GM19043 (cell line): ENCODE measurements at regions not wholly inside any gene's neighbourhood (a gene's known extent, or its start where the extent isn't known, plus 50 kb on each side); places are given as distances from the start of the nearest gene placed in this dataset.

Source experiments
- ATAC-seq: cut with Tn5 transposase; IDR thresholded peaks from one replicate; pipeline ENCODE4 v1.9.1; 2021; ENCODE audit warnings: low read depth; ENCODE audit not compliant: unreplicated experiment

DNA sequence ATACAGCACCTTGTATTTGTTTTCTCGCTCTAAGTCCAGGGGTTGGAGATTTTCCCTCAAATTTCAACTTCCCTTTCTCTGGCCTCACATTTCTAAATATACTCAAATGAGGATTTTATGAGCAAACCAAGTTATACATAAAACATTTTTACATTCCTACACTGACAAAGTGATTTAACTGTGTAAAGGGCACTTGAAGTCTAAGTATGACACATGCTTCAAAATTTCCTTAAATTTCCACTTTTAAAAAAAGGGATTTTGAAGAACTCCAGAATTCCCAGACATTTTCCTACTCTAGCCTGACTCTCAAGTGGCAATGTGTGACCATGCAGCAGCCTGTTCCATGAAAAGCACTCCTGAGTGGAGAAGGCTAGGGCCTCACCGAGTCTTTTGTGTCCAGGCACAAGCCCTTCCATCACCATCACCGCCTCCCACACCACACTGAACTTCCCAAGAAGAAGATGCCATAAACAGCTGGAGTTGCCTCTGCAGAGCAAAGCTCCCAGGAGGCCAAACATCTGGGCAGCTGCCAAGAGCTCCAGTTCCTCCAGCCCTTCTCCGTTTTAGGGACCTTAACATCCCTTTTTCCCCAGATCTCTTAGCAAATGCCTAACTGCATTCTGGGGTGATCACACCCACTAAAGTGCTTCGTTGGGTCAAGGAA, 68.9 kb downstream of the NCR2 start:
- ATAC-seq = no peak

DNA sequence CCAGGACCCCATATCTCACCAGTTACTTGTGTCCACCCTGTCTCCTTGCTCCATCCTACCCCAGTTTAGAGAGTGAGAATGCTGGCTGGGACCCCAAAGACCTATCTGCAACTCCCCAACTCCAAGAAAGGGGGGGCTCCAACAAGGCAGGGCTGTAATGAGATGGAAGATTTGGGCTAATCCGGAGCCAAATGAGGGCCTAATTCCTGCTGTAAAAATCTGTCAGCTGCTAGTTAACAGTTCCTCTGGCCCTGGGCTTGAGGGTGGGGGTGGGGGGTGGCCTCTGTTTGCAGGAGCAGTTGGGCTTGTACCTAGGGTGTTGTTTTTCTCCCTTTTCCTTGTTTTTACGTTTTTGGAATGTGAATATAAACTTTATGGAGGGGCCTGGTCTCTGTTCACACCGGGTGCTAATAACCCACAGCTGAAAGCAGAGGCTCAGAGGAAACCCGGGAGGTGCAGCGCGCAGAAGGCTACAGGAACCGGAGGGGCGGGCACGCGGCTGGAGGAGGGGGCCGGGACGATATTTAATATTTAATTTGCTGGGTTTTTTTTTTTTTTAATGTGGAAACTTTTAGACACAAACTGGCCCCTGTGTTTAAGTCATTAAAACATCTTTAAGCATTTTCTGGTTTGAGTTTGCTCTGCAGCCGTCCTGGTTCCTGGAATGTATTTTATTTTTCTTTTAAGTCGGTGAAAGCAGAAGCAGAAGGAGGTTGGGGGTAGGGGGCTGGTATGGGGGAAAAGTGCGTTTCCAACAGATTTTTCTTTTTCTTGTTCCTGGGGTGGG, 70.7 kb downstream of the NCR2 start:
- no peak for ATAC-seq

DNA sequence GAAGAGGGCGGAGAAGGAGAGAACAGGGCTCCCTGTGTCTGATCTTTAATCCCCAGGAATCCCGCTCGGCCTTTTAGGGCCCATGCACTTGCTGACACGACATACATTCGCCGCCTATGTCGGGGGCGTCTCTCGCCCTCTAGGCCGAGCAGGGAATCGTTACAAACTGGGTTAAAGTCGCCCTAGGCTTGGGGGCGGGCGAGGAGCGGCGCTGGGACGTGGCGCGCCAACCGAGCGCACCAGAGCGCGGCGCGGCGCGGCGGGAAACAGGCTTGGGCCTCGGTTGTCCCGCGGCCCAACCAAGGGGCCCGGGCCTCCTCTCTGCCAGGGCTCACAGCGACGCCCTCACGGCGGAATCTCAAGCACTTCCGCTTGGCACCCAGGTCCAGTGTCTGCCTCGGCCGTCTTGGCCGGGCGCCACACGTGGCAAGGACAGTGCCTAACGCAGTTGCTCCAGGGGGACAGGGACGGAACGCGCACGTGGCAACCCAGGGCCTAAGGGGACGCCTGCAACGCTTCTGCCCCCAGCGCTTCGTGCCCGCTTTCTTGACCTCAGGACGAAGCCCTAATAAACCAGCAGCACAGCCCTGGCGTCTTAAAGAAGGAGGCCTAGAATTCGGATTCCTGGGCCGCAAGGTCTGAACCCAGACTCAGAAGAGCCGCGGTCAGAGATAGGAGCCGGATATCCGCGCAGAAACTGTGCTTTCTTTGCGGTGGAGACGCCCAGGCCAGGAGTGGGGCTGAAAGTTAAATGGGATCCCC, 71.5 kb downstream of the NCR2 start:
- ATAC-seq = no peak

DNA sequence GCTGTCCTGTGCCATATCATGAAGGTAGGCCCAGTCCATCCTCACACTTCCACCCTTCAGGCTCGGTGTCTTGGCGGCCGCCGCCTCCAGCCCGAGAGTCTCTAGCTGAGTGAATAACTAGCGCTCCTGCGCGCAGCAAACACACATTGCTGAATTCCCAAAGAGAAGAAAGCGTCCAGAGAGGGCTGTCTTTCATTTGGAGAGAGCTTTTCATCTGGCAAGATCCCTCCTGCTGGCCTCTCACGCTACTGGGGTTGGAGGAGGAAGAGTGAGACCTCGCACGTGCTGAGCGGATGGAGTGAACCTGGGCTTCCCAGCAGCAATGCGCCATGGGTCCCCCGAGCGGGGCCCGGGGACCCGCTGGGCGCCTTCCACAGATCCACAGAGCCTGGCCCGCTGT, 73.2 kb downstream of the NCR2 start:
- no peak for ATAC-seq

DNA sequence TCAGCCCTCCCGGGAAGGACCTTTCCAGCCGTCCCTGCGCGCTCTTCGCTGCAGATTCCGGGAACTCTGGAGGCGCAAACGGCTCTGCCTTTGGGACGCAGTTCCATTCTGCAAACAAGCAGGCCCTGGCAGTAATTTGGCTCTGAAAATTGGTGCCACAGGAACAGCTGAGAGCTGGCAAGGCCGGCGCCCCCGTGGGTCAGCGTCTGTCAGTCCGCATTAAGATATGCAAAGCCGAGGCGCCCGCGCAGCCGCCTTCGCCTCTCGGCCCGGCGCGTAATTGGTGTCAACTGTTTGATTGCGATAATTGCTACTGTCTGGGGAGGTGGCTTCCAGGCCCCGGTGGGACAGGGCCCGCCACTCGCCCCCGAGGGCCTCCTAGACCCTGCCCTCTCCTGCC, 73.6 kb downstream of the NCR2 start:
- ATAC-seq = no peak

DNA sequence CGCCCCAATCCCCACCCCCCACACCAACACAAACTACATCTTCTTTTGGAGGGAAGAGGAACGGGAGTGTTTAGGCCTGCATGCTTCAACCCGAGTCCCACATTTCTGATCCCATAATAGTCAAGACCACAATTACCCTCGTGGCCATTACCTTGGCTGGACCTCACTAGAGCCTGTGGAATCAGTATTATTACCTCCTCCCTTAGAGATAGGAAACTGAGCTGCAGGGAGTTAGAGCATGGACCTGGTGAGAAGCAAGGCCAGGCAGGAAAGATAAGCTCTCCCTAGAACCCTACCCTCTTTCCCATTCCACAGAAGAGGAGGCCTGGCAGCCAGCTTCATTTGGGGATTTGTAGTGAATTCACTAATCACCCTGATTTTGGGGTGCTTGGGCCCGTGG, 74.1 kb downstream of the NCR2 start:
- ATAC-seq = no peak

DNA sequence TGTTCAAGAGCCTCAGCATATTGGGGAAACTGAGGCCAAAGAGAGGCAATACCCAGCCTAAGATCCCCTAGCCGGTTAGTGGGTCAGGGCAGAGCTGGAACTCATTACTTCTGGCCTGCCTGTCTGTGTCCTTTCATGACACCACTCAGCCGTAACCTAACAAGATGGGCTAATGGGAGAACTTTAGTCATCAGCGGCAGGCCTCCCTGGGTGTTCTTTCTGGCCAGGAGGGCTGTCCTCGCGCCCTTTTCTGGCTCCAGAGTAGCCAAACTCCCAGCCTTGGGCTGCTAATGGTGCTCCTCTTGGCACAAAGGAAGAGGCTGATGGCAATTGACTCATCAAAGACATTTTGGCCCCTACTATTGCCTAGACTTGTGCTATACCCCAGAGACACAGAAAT, 76.6 kb downstream of the NCR2 start:
- ATAC-seq = no peak

DNA sequence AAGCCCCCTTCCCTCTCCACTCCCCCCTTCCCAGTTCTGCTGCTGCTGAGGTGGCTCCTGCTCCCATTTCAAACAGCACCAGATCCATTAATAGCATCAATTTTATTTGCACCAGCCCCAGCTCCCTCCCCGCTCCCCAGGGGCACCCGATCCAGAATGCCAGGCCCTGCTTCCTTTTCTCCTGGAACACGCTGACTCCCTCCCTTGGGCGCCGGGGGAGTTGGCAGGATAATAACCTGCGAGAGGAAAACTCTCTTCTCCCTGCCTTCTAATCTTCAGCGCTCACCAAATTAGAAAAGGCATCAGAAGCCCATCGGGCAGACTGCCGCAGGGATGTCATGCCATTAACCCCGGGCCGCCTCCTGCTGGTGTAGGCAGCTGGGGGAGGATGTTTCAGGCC, 77.8 kb downstream of the NCR2 start:
- ATAC-seq = no peak

DNA sequence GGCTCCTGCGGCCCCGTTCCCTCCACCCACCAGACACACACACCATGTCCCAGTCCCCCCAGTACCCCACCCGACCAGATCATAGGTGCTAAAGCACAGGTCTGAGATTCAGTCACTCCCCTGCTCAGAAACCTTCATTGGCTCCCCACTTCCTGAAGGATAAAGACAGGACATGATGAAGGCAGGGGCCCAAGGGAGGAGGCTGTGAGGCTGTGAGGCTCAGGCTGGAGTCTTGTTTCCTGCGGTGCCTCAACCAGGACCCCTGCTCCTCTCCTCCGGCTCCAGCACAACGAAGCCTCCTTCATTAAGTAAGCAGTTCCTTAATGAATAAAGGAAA, 81.1 kb downstream of the NCR2 start:
- ATAC-seq = no peak

DNA sequence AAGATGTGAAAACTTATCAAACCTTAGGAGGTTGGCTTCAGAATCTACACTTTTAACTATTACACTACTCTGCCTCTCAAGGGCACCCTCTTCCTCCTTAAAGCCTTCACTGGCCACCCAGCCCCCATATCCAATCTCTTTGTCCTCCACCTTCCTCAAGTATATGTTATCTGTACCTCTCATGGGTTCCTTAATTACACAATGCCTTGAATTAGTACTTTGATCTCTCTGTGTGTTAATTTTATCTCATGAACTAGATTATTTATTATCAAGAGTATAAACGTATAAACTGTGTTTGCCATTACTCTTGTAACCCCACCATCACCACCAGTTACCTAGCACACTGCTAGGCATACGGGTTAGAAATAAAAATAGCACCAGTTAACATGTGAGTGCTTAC, 83.3 kb downstream of the NCR2 start:
- no peak for ATAC-seq

DNA sequence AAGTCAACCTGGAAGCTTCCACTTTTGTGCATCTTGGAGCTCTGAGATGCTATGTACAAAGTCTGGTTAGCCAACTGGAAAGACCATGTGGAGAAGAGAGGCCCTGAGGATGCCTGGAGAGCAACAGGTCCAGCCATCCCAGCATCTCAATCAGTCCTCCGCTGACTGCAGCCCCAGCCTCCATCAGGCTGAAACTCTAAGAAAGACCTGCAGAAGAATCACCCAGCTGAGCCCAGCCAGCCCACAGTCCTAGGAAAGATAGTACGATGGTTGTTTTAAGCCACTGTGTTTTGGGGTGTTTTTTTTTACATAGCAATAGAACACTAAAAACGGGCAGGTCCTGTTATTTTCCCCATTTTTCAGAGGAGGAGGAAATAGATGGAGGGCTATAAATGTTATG, 84.0 kb downstream of the NCR2 start:
- ATAC-seq = no peak

DNA sequence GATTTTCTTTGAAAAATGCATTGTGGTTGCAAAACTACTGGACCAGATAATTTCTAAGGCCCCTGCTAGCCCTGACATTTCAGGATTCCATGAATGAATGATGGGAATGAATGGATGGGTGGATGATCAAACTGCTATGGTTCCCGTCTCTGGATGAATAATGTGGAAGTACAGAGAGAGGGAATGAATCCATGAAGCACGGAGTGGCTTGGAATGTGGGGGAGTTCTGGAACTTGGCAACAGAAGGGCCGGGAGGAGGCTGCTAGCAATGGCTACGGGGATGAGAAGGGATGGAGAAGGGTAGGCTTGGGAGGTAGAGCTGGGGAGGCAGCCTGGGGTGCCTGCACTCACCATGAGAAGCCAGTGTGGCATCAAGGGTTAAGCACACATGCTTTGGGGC, 84.8 kb downstream of the NCR2 start:
- no peak for ATAC-seq

DNA sequence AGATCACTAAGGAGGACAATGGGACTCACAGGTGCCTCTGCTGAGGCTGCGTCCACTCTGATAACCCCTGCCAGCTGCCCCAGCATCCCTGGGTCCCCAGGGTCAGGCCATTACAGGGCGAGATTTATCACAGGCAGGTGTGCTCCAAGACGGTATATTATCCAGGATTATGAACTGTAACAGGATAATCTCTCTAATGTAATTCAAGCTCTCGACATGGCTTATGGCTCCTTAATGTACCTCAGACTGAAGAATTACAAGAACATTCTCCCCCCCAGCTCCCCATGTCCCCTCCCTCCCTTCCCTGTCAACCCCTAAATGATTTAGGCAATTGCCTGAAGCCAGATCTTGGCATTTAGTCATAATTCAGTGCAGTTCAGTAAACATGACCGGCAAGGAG, 86.8 kb downstream of the NCR2 start:
- no peak for ATAC-seq

DNA sequence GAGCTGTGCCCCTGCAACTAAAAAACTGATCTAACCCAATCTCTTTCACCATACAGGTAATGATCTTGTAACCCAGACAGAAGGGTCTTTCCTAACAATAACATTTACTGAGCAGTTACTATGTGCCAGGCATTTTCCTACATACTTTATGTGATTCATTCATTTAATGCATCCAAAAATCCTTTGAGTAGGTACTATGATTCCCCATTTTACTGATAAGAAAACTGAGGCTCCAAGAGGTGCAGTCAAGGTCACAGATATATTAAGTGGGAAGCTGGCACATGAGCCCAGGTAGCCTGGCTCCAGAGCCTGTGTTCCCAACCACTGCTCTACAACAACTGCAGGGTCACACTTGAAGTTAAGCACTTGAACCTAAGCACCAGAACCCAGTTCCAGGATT, 87.6 kb downstream of the NCR2 start:
- no peak for ATAC-seq

DNA sequence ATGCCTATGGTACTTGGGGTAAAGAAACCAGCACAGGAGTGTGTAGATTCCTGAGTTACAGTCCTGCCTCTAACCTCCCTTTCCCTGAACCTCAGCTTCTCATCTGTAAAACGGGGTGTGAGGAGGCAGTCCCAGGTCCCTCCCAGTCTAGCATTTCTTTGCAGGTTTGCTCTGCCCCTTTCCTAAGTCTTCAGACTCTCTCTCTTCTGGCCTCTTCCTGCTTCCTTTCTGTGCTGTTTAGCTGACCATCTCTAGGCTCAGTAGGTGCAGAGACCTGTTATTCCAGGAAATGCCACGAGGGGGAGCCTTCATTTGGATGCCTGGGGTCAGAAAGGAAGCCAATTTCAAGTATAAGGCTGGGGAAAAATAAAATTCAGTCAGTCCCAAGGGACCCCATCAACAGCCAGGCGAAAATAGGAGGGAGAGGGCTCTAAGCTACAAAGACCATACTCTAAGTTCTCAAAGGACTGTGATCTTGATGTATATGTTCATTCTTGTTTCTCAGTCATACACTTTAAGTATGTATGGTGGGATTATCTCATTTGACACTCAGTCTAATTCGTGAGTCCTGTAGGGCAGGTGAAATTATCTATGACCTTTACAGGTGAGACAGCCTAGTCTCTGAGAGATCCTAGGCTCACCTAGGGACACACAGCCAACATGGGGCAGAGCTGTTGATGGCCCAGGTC, 89.1 kb downstream of the NCR2 start:
- no peak for ATAC-seq

DNA sequence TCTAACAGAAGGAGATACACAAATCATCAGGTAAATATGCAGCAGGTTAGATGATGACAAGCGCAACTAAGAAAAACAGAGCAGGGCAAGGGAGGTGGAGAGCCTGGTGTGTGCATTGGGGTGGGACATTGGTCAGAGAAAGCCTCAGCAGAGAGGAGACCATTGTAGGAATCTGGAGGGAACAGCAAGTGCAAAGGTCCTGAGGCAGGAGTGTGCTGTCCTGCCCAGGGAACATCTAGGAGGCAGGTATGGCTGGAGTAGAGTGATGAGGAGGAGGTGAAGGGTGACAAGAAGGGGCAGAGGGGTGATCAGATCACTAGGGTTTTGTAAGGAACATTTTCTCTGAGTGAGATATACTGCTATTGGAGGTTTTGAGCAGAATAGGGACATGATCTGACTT, 90.1 kb downstream of the NCR2 start:
- no peak for ATAC-seq

DNA sequence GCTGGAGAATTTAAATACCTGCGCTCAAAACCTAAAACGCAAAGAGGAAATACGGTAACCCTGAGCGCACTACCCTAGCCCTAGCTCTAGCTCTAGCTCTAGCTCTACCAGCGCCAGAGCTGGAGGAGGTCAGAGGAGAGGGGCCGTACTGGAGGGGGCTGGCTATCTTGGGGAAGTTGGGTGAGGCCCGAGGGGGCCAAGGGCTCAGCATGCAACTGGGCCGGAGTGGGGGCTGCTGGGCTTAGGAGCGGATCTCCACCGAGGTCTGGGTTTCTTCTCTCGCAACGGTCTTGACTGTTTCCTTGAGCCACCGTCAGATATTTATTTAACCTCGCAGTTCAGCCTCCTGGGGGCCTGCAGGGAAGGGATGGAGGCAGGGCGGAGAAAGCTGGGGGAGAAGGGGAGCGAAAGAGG, 91.0 kb downstream of the NCR2 start:
- ATAC-seq = no peak

DNA sequence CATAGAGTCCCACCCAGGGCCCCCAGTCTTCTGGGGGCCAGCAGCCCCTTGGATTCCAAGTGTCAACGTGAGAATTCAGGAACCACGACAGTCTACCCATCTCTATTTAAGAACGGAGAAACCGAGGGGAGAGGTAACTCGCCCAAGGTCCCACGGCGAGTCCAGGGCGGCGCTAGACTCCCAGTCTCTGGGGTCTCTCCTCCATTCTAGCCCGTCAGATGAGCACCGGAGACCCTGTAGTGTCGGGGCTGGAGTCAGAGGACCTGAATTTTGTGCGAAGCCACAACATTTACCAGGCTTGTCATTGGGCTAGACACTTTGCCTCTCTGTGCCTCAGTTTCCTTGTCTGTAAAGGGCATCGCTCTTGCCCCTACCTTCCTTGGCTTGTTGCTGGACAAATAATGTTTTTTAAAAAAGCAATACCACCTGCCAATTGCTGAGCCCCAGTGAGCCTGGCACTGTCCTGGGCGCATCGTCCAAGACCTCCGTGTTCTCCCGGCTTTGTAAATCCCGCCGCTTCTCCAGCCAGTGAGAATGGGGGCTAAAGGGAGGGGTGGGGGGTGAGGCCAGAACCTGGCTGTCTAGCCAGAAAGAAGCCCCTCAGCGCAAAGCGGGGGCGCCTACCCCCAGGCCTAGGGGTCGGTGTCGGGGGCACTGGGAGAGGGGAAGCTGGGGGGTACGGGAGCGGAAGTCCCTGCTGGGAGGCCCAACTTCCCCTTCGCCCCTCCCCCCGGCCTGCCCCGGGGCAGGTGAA, 91.7 kb downstream of the NCR2 start:
- no peak for ATAC-seq

DNA sequence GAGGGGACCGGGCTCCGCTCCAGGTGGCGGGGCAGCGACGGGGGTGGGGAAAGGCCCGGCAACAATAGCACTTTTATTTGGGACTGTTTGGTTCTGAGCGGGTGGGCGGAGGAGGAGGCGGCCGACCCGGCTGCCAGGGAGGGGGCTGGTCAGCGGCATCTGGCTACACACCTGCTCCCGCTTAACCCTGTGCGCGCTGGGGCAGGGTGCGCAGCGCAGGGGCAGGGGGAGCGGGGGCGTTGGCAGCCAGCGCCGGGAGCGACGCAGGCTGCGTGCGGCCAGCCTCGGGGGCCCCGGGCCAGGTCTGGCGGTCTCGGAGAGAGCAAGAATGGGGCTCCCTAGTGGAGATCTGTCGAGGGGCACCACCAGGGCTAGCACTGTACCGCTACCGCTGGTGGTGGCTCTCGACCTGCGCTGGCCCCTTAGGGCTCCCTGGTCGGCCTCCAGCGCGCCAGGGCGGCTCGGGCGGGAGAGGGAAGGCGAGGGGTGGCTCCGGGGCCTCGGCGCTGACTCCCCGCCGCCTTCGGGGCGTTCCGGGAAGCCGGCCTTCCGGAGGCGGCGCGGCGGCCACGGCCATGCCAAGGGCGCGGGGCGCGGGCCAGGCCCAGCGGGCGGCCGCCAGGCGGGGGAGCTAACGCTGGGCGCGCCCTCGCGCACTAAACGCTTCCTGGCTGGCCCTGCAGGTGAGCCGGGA, 92.4 kb downstream of the NCR2 start:
- ATAC-seq = no peak
